ENCODE measurements at regions not wholly inside any gene's neighbourhood (a gene's known extent, or its start where the extent isn't known, plus 50 kb on each side); places are given as distances from the start of the nearest gene placed in this dataset.
A peak's percentile ranks its signal among the peaks of the same experiment; 100 is the strongest.

DNA sequence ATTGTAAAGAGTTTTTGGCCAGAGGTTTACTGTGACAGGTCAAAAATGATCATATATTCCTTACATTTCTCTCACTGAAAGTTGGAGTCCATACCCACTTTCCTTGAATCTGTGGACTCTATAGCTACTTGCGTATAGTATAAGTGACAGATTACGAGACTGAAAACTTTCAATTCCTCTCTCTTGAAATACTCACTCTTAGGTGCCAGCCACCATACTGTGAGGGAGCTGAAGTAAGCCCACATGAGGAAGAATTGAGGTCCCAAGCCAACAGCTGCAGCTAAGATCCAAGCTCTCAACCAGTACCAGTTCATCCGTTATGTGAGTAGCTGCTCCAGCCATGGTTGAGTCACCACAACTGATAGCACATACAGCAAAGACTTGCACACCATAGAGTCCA lies 128.1 kb upstream of the FAM174A start:
- no peak for ATAC-seq
- H3K9me2 ChIP-seq (replicated peaks; ENCODE audit: low read length) = no peaks in the 10 kb centered on the region
- no peaks in the 10 kb centered on the region for H3K9me3 ChIP-seq (ENCODE audit: low read length)
- TF ChIP-seq EZH2 (IDR thresholded peaks at IDR 0.05; ENCODE audit: low read length, unreplicated experiment) (no peak), EZH2phosphoT487 (IDR thresholded peaks at IDR 0.05; ENCODE audit: borderline replicate concordance, low read length) (no peak)
- TF ChIP-seq, protein P1, sequence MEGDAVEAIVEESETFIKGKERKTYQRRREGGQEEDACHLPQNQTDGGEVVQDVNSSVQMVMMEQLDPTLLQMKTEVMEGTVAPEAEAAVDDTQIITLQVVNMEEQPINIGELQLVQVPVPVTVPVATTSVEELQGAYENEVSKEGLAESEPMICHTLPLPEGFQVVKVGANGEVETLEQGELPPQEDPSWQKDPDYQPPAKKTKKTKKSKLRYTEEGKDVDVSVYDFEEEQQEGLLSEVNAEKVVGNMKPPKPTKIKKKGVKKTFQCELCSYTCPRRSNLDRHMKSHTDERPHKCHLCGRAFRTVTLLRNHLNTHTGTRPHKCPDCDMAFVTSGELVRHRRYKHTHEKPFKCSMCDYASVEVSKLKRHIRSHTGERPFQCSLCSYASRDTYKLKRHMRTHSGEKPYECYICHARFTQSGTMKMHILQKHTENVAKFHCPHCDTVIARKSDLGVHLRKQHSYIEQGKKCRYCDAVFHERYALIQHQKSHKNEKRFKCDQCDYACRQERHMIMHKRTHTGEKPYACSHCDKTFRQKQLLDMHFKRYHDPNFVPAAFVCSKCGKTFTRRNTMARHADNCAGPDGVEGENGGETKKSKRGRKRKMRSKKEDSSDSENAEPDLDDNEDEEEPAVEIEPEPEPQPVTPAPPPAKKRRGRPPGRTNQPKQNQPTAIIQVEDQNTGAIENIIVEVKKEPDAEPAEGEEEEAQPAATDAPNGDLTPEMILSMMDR (conservative IDR thresholded peaks at IDR 0.05; ENCODE audit: low read depth, low read length) = no peak
- no peak overlapping the region for H3K27ac ChIP-seq (ENCODE audit: low read length)
- H3K4me1 ChIP-seq (ENCODE audit: insufficient read depth, low read length) = no peaks in the 10 kb centered on the region
- no peaks in the 10 kb centered on the region for H3K36me3 ChIP-seq (ENCODE audit: low read depth, low read length)
- no peak for DNase-seq
- no TSS peak for BruUV-seq (replicated peaks)
- no peaks in the 10 kb centered on the region for H3K79me2 ChIP-seq (ENCODE audit: low read length)
- H2AFZ ChIP-seq (ENCODE audit: low read length) = no peak overlapping the region
- POLR2A ChIA-PET (ENCODE audit: unreplicated experiment) = no interaction called here
- no peak overlapping the region for H3K9ac ChIP-seq (ENCODE audit: low read length)
- intact Hi-C loops (cut with micrococcal nuclease) = no loop called here
- H3K4me3 ChIP-seq (ENCODE audit: low read length) = no peak overlapping the region
- CTCF ChIA-PET = interaction anchor here (0.8 kb wide), 1 partner anchor 23 kb away, joined by 3 read pairs; no protein-coding TSS in a partner anchor
- no peaks in the 10 kb centered on the region for H3F3A ChIP-seq (ENCODE audit: low read length, unreplicated experiment)
- no peaks in the 10 kb centered on the region for H3K27me3 ChIP-seq (ENCODE audit: low read length)
- H4K20me1 ChIP-seq (ENCODE audit: low read length) = no peaks in the 10 kb centered on the region
- no peak overlapping the region for H3K4me2 ChIP-seq (ENCODE audit: low read length)

DNA sequence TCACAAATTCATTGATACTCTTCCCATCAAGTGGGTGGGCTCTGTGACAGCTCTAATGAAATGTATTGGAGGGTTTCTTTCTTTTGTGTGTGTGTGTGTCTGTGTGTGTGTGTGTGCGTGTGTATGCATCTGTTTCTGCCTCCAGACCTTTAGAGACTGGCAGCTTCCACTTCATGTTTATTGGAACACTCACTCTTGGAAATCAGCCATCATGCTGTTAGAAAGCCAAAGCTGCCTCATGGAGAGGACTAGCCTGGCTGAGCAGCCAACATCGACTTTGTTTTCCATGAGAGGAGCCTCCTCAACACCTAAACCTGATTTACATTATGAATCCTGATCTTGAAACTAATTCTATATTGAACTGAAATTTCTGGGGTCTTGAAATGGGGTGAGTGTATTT lies 128.5 kb upstream of the FAM174A start:
- POLR2A ChIA-PET (ENCODE audit: unreplicated experiment) = no interaction called here
- ATAC-seq = peak; percentile 49; the same call in 1 of the 2 replicates

DNA sequence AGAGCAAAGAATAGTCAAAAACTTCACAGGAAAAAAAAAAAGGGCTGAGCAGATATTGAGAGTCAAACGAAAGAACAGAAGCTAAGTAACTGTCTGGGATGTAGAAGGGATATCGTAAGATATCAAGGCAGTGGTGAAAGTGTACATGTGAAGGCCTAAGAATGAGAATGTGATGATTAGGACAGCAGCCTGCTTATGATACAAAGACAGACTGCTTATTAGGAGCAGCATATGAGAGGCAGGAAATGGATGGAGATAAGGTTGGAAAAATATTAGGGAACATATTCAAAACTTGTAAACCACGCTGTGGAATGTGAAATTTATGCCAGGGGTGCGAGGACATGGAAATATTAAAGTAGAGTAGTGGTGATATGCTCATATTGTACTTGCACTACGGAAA lies 133.1 kb upstream of the FAM174A start:
- Histone ChIP-seq H3K4me3 (ENCODE audit: low read length) (no peak overlapping the region), H3K27me3 (ENCODE audit: low read length) (no peaks in the 10 kb centered on the region), H3K27ac (ENCODE audit: low read length) (no peak overlapping the region), H3K9me2 (replicated peaks; ENCODE audit: low read length) (no peaks in the 10 kb centered on the region), H3K79me2 (ENCODE audit: low read length) (no peaks in the 10 kb centered on the region), H3K9me3 (ENCODE audit: low read length) (no peaks in the 10 kb centered on the region), H2AFZ (ENCODE audit: low read length) (no peak overlapping the region), H3K36me3 (ENCODE audit: low read depth, low read length) (no peaks in the 10 kb centered on the region), H3K4me2 (ENCODE audit: low read length) (no peak overlapping the region), H3K9ac (ENCODE audit: low read length) (no peak overlapping the region), H3F3A (ENCODE audit: low read length, unreplicated experiment) (no peaks in the 10 kb centered on the region), H3K4me1 (ENCODE audit: insufficient read depth, low read length) (no peaks in the 10 kb centered on the region), H4K20me1 (ENCODE audit: low read length) (no peaks in the 10 kb centered on the region)
- TF ChIP-seq, protein P1 (conservative IDR thresholded peaks at IDR 0.05; ENCODE audit: low read depth, low read length) = no peak
- TF ChIP-seq EZH2 (IDR thresholded peaks at IDR 0.05; ENCODE audit: low read length, unreplicated experiment) = no peak
- no peak for TF ChIP-seq EZH2phosphoT487 (IDR thresholded peaks at IDR 0.05; ENCODE audit: borderline replicate concordance, low read length)
- ChIA-PET CTCF (no interaction called here), POLR2A (ENCODE audit: unreplicated experiment) (interaction anchor here (0.6 kb wide), 1 partner anchor 63 kb away, joined by 3 read pairs; no protein-coding TSS in a partner anchor)
- ATAC-seq = no peak
- DNase-seq = no peak
- no TSS peak for BruUV-seq (replicated peaks)
- intact Hi-C loops (cut with micrococcal nuclease) = no loop called here

More for the DNA sequence above, 128.5 kb upstream of the FAM174A start:
- Histone ChIP-seq H2AFZ (ENCODE audit: low read length) (no peak overlapping the region), H3K4me3 (ENCODE audit: low read length) (no peak overlapping the region), H3K27me3 (ENCODE audit: low read length) (no peaks in the 10 kb centered on the region), H3K4me2 (ENCODE audit: low read length) (no peak overlapping the region), H3K27ac (ENCODE audit: low read length) (no peak overlapping the region), H3K9me3 (ENCODE audit: low read length) (no peaks in the 10 kb centered on the region), H4K20me1 (ENCODE audit: low read length) (no peaks in the 10 kb centered on the region), H3K4me1 (ENCODE audit: insufficient read depth, low read length) (no peaks in the 10 kb centered on the region), H3K9ac (ENCODE audit: low read length) (no peak overlapping the region), H3K79me2 (ENCODE audit: low read length) (no peaks in the 10 kb centered on the region), H3K36me3 (ENCODE audit: low read depth, low read length) (no peaks in the 10 kb centered on the region), H3F3A (ENCODE audit: low read length, unreplicated experiment) (no peaks in the 10 kb centered on the region), H3K9me2 (replicated peaks; ENCODE audit: low read length) (no peaks in the 10 kb centered on the region)
- intact Hi-C loops (cut with micrococcal nuclease) = no loop called here
- BruUV-seq (replicated peaks) = no TSS peak
- TF ChIP-seq EZH2phosphoT487 (IDR thresholded peaks at IDR 0.05; ENCODE audit: borderline replicate concordance, low read length) = no peak
- TF ChIP-seq, protein P1 (conservative IDR thresholded peaks at IDR 0.05; ENCODE audit: low read depth, low read length) = no peak
- TF ChIP-seq EZH2 (IDR thresholded peaks at IDR 0.05; ENCODE audit: low read length, unreplicated experiment) = no peak
- CTCF ChIA-PET = interaction anchor here (0.8 kb wide), 1 partner anchor 24 kb away, joined by 3 read pairs; no protein-coding TSS in a partner anchor
- peak; percentile 18 for DNase-seq

Measured in PC-3 (cell line).